PFSK-1 (cell line): ENCODE measurements at regions not wholly inside any gene's neighbourhood (a gene's known extent, or its start where the extent isn't known, plus 50 kb on each side); places are given as distances from the start of the nearest gene placed in this dataset.

Experiments
- FOXP2 ChIP-seq: optimal IDR thresholded peaks from 2 replicates; pipeline ENCODE3; 2011; ENCODE audit warnings: borderline replicate concordance, control low read depth, inconsistent platforms; ENCODE audit not compliant: insufficient read depth; ENCODE audit errors: extremely low read length, extremely low read depth
- POLR2AphosphoS5 ChIP-seq: IDR thresholded peaks from 2 replicates; pipeline ENCODE4 v1.6.1; 2012; ENCODE audit warnings: low read depth, mild to moderate bottlenecking, control low read depth, low read length, moderate library complexity
- SIN3A ChIP-seq: IDR thresholded peaks from 2 replicates; pipeline ENCODE4 v1.6.1; 2012; ENCODE audit warnings: mild to moderate bottlenecking, low read length, moderate library complexity, borderline replicate concordance; ENCODE audit not compliant: insufficient read depth
- TAF1 ChIP-seq: IDR thresholded peaks from 2 replicates; pipeline ENCODE4 v1.6.1; 2012; ENCODE audit warnings: low read length, control low read depth, borderline replicate concordance; ENCODE audit not compliant: insufficient read depth
- TF ChIP-seq, protein P1 (sequence below), 2 experiments: IDR thresholded peaks; 2 replicates each; pipeline versions ENCODE4 v1.6.1 to v1.8.0; 2011 to 2012; ENCODE audit warnings: low read depth in 2 of 2, low read length in 2 of 2, control low read depth in 1 of 2, inconsistent platforms in 1 of 2, mild to moderate bottlenecking in 1 of 2, moderate library complexity in 1 of 2; ENCODE audit not compliant: insufficient read depth in 1 of 2

GRCh38 chr3:182487611-182488010 lies 305.7 kb upstream of the ATP11B start:
- TF ChIP-seq POLR2AphosphoS5: no peak
- no peak for TF ChIP-seq FOXP2
- TF ChIP-seq SIN3A: no peak
- no peak for TF ChIP-seq TAF1
- TF ChIP-seq, protein P1, sequence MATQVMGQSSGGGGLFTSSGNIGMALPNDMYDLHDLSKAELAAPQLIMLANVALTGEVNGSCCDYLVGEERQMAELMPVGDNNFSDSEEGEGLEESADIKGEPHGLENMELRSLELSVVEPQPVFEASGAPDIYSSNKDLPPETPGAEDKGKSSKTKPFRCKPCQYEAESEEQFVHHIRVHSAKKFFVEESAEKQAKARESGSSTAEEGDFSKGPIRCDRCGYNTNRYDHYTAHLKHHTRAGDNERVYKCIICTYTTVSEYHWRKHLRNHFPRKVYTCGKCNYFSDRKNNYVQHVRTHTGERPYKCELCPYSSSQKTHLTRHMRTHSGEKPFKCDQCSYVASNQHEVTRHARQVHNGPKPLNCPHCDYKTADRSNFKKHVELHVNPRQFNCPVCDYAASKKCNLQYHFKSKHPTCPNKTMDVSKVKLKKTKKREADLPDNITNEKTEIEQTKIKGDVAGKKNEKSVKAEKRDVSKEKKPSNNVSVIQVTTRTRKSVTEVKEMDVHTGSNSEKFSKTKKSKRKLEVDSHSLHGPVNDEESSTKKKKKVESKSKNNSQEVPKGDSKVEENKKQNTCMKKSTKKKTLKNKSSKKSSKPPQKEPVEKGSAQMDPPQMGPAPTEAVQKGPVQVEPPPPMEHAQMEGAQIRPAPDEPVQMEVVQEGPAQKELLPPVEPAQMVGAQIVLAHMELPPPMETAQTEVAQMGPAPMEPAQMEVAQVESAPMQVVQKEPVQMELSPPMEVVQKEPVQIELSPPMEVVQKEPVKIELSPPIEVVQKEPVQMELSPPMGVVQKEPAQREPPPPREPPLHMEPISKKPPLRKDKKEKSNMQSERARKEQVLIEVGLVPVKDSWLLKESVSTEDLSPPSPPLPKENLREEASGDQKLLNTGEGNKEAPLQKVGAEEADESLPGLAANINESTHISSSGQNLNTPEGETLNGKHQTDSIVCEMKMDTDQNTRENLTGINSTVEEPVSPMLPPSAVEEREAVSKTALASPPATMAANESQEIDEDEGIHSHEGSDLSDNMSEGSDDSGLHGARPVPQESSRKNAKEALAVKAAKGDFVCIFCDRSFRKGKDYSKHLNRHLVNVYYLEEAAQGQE (IDR thresholded peaks at IDR 0.05; ENCODE audit: insufficient read depth in 1 of 2, low read depth in 2 of 2, low read length in 2 of 2): no peak

GRCh38 chr3:182490596-182491491 lies 302.5 kb upstream of the ATP11B start:
- no peak for TF ChIP-seq FOXP2
- no peak for TF ChIP-seq TAF1
- no peak for TF ChIP-seq SIN3A
- TF ChIP-seq, protein P1 (IDR thresholded peaks at IDR 0.05; ENCODE audit: insufficient read depth in 1 of 2, low read depth in 2 of 2, low read length in 2 of 2): no peak
- no peak for TF ChIP-seq POLR2AphosphoS5

GRCh38 chr3:182491577-182491976 lies 301.7 kb upstream of the ATP11B start:
- no peak for TF ChIP-seq TAF1
- no peak for TF ChIP-seq POLR2AphosphoS5
- TF ChIP-seq SIN3A: no peak
- no peak for TF ChIP-seq FOXP2
- TF ChIP-seq, protein P1 (IDR thresholded peaks at IDR 0.05; ENCODE audit: insufficient read depth in 1 of 2, low read depth in 2 of 2, low read length in 2 of 2): no peak

DNA sequence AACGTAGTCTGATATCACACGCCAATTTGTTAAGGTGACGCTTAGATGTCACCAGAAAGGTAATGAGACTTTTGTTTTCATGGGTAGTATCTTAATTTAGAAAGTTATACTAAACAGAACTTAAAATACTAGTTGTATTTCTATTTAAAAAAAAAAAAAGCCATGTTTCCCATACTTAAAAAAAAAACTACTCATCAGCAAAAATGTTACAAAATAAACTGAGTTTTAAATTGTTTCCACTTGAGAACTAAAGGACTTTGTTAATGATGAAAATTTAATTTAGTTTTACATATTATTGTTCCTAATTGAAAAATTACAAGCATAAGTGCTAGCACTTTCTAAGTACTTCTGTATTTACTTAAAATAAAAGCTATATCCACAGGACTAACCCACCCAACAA lies 300.8 kb upstream of the ATP11B start:
- TF ChIP-seq TAF1: no peak
- no peak for TF ChIP-seq POLR2AphosphoS5
- TF ChIP-seq, protein P1 (IDR thresholded peaks at IDR 0.05; ENCODE audit: insufficient read depth in 1 of 2, low read depth in 2 of 2, low read length in 2 of 2): no peak
- no peak for TF ChIP-seq FOXP2
- no peak for TF ChIP-seq SIN3A

- TF ChIP-seq TAF1 (no peak), FOXP2 (no peak), SIN3A (no peak), POLR2AphosphoS5 (no peak)
- TF ChIP-seq, protein P1 (IDR thresholded peaks at IDR 0.05; ENCODE audit: insufficient read depth in 1 of 2, low read depth in 2 of 2, low read length in 2 of 2): no peak
Measured at GRCh38 chr3:182500289-182500688, 293.0 kb upstream of the ATP11B start.
